LNCAP (cell line): ENCODE measurements at regions not wholly inside any gene's neighbourhood (a gene's known extent, or its start where the extent isn't known, plus 50 kb on each side); places are given as distances from the start of the nearest gene placed in this dataset.
A peak's percentile ranks its signal among the peaks of the same experiment; 100 is the strongest.

Source experiments
- TF ChIP-seq, protein P1 (sequence below): fragments of 450-650 bp; IDR thresholded peaks from 2 replicates; pipeline ENCODE4 v1.5.1; 2017; ENCODE audit warnings: mild to moderate bottlenecking

DNA sequence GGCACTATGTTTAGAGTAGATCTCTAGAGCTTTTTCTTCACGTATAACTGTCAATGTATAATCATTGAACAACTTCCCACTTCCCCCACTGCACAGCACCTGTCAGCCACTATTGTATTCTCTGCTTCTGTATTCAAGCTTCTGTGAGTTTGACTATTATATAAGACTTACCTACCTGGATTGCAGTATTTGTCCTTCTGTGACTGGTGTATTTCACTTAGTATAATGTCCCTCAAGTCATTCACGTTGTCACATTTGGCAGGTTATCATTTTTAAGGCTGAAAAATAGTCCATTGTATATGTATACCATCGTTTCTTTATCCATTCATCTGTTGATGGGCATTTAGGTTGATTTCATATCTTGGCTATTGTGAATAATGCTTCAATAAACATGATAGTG lies 969.5 kb upstream of the B3GALT2 start:
- TF ChIP-seq, protein P1, sequence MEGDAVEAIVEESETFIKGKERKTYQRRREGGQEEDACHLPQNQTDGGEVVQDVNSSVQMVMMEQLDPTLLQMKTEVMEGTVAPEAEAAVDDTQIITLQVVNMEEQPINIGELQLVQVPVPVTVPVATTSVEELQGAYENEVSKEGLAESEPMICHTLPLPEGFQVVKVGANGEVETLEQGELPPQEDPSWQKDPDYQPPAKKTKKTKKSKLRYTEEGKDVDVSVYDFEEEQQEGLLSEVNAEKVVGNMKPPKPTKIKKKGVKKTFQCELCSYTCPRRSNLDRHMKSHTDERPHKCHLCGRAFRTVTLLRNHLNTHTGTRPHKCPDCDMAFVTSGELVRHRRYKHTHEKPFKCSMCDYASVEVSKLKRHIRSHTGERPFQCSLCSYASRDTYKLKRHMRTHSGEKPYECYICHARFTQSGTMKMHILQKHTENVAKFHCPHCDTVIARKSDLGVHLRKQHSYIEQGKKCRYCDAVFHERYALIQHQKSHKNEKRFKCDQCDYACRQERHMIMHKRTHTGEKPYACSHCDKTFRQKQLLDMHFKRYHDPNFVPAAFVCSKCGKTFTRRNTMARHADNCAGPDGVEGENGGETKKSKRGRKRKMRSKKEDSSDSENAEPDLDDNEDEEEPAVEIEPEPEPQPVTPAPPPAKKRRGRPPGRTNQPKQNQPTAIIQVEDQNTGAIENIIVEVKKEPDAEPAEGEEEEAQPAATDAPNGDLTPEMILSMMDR, result no peak

- TF ChIP-seq, protein P1, result no peak
These were observed 964.6 kb upstream of the B3GALT2 start for GRCh38 chr1:194151056-194151455.

DNA sequence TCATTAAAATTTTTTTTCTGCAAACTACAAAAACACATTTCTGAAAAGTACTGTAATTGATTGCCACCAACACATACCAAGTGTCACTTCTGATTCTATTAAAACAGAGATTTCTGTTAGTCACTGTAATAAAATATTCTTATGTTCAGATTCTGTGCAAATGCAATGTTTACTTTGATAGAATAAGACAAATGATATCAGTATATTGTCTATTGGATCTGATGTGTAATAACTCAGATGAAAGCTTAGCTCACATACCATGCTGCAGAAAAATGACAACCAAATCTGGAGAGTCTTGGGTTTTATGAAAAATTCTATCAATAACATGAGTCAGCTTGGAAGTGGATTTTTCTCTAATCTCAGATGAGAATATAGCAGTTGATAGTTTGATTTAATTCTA lies 963.8 kb upstream of the B3GALT2 start:
- TF ChIP-seq, protein P1, result no peak

GRCh38 chr1:194133152-194133551 lies 946.7 kb upstream of the B3GALT2 start:
- TF ChIP-seq, protein P1, result no peak

DNA sequence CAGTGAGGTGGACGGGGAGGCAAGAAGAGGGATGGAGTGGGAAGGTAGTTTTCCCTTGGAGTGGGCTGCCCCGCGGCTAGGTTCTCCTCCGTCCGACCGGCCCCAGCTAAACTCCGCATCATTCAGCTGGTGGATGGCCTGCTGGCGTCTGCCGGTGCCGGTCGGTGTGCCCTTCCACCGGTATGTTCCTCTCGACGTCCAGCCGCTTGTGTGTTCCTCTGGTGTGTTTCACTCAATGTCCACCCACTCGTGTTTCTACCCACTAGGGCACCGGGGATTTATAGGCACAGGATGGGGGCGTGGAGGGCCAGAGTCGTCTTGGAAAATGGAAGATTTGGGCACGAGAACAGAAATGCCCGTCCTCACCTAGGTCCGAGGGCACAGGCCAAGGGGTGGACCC lies 931.7 kb upstream of the B3GALT2 start:
- TF ChIP-seq, protein P1, result no peak

- TF ChIP-seq, protein P1, result peak; percentile 25; the same call in 1 of the 2 replicates
These were observed 931.2 kb upstream of the B3GALT2 start for GRCh38 chr1:194117582-194117981.

DNA sequence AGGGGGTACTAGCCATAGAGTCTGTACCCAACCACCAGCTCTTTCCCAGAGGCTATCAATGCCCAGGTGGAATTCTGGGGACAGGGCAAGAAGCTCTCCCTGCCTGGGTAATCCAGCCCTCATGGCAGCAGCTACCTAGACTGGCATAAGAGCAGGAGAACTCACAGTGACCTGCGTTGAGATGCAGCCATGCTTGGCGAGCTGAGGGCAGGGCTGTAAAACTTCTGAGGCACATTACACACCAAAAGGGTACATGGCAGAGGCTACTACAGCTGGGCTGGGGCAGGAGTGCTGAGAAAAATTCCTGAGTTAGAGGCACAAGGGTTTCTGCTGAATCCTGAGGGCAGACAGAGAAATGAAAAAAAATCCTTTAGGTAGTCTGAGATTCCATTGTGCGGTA lies 927.9 kb upstream of the B3GALT2 start:
- TF ChIP-seq, protein P1, result no peak

DNA sequence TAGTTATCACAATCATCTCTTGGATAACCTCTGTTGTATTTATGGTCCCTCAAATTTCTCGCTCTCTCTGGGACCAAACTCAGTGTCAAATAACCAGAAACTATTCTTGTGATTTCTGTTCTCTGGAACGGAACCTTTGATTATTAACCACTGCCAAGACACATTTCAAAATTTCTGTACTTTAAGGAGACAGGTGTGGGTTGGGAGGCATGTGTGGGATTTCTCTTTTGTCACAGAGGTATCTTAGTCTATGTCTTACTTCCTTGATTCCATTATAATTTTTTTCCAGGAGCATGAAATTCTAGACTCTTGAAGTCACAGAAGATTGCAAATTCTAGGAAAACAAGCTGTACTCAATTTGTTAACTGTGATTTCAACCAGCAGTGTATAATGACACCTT lies 919.0 kb upstream of the B3GALT2 start:
- TF ChIP-seq, protein P1, result no peak
